GM19025 (cell line): ENCODE measurements at regions not wholly inside any gene's neighbourhood (a gene's known extent, or its start where the extent isn't known, plus 50 kb on each side); places are given as distances from the start of the nearest gene placed in this dataset.
"Not testable (repeated sequence)": the region's sequence is repeated elsewhere in the genome, so short reads cannot be mapped to it uniquely, and the experiment has no call there.

ENCODE experiments used
- ATAC-seq: cut with Tn5 transposase; IDR thresholded peaks from one replicate; pipeline ENCODE4 v1.9.1; 2021; ENCODE audit warnings: mild to moderate bottlenecking, low read depth, moderate library complexity; ENCODE audit not compliant: unreplicated experiment

DNA sequence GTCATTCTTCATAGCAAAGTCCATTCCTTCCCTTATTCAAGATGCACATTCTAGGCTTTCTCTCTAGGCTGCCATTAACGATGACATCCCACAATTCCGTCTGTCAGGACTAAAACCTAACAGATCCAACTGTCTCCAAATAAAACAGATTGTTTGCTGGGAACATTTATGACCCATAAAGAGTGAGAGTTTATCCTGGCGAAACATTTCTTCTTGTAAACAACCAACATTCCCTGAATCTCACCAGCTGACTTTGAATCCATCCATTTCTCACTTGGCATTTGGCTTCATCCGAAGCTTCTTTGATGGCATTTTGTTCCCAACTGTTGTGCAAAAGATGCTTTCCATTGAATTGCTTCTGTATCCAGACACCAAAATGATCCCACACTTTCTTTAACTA, 93.1 kb downstream of the OLIG3 start:
- no peak for ATAC-seq

DNA sequence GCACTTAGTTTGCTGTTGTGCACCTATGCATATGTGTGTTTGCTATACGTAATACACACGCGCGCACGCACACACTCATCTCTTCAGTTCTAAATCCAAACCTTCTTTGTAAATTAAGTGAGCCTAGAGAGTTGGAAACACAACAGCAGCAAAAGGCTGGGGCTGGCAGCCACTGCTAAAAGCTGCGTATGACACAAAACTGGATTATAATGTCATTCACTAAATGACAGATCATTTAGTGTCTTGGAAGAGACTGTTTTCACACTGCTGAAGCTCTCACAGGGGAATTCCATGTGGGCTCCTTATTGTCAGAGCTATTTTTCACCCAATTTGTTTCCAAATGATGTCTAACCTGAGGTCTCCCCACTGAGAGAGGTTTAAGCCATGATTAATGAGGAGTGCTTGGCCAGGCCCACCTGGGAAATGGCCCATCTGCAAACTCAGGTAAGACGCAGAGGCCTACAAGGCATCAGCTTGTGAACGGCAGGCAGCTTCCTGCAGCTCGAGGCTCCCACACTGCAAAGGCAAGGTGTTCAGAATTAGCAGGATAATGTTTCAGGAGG, 94.2 kb downstream of the OLIG3 start:
- no peak for ATAC-seq

DNA sequence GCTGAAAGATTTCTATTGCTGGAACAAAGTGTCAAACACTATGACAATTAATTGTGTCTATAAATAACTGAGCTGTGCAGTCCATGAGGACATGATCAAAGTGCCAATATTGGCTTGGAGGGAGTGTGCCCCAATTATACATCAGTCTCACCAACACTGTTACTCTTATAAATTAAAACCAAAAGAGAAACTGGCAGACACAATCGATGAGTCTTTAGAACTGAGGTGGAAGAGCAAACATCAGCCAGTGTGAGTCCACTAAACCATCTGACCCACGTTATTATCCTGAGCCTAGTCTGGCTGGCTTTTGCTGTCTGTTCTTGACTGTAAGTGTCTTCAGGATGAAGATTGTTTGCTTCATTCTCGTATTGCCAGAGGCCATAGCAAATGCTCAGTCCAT, 98.9 kb downstream of the OLIG3 start:
- no peak for ATAC-seq

DNA sequence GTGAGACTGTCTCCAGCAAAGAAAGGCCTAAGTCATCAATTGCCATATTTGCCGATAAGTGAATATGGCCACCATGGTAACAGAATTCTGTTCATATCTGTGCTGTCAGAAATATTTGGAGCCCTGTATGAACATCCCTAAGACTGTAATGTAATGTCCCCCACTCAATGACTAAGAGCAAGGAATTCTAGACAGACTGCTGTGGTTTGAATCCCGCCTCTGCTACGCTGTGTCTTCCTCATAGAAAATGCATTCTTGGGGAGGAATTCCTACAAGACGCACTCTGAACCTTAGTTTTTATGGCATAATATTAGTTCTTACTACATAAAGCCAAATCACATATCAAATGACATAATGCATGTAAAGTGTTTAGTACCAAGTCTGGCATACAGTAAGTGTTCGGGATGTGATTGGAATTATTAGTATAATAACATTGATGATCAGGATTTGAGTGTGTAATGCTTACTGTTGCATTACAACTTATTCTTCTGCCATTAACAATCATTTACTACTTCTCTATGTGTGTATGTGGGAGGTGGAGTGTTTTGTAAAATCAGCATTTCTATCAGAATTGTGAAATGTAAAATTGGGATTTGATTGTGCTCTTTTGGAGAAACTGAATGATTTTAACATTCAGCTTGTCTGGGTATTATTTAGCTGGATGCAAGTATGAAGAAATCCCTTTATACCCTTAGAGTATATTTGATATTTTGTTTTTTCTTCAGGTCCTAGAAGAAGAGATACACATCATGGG, 103.0 kb downstream of the OLIG3 start:
- ATAC-seq: no peak

DNA sequence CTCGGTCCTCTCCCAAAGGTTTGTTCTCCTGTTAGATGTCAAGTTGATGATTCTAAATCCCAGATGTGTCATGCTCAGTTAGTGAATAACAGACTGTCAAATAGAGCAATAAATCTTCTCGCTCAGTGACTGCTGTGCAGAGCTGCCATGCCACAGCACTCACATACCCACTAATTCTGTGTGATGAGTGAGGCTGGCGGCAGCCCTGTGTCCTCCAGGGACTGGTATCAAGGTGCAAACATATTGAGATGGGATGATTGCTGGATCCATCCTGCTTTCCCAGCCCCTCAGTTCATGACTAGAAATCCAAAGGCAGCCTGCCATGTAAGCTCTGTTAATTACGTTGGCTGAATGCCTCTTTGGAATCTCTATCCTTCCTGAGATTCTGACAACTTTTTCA, 103.9 kb downstream of the OLIG3 start:
- ATAC-seq: no peak

DNA sequence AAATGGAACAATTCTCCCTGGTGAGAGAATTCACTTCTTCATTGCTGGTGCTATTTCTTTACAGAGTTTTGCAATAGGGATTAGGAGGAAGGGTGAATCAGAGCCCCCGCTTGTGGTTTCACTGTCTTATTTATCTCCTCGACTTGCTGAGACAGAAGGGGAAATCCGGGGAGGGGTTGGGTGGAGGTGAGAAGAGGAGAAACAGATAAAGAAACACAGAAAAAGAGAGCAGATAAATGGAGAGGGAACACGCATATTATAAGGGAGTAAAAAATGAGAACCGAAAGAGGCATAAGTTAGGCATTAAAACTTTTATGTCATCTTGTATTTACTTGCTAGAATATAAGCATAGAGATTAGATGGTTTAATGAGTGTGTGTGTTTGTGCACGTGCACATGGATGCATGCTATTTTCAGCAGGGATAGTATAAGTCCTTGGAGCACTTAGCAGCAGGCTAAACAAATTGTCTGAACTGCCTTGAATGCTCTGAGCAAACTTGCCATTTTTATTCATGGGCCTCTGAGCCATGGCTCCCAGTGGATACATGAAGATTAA, 105.0 kb downstream of the OLIG3 start:
- peak; percentile 83 for ATAC-seq

DNA sequence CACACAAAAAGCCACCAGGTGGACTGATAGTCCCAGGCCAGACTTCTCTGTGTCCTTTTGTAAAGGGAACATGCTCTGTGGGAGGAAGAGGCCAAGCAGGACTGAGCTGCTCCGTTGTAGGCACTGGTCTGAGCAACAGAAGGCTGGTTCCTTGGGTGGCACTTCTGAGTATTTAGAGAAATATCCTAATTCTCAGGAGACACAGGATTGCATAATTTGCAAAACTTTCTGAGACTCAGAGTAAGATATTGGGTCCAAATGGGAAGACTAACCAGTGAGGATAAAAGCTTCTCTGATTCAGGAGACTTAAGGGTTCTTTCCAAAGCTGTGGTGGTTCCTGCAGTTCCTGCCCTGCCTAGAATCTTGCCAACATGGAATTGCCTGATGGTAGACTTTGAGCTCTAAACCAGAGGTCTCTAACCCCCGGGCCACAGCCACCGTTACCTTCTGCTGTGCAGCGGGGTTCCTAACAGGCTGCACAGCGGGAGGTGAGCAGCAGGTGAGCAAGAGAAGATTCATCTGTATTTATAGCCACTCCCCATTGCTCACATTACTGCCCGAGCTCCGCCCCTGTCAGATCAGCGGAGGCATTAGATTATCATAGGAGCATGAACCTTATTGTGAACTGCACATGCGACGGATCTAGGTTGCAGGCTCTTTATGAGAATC, 107.0 kb downstream of the OLIG3 start:
- ATAC-seq: no peak

DNA sequence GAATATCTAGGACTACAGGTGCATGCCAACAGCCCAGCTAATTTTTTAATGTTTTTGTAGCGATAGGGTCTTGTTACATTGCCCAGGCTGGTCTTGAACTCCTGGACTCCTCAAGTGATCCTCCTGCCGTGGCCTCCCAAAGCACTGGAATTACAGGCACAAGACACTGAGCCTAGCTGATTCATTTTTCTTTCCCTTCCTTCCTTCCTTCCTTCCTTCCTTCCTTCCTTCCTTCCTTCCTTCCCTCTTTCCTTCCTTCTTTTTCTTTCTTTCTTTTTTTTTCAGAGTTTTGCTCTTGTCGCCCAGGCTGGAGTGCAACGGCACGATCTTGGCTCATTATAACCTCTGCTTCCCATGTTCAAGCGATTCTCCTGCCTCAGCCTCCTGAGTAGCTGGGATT, 110.9 kb downstream of the OLIG3 start:
- ATAC-seq: not testable (repeated sequence)

DNA sequence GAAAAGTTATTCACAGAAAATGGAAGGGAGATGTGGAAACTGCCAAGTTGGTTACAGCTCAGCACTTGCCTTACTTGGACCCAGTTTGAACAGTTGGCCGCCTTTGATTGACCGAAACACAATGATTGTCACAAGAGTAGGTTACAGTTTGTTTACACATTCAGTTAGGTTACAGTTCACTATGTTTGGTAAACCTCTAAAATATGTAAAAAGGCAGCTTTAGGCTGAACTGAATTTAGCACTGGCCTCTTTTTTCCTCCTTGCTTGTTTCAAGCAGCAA, 116.2 kb downstream of the OLIG3 start:
- ATAC-seq: no peak

DNA sequence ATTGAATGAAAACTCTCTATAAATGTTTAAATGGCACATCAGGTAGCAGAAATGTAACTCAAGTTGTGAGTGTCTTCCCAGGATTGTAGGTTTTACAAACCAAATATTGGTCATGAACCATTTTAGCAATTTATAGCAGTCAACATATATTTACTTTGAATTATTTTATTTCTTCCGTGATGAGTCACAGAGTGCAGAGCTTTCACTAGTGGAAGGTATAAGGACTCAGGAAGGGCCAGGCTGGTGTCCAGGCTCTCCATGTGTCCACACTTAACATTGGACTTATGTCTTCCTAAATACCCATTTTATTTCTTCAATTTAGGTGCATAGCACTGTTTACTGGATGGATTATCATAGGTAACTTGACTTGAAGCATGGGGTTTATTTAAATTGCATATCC, 120.9 kb downstream of the OLIG3 start:
- no peak for ATAC-seq

DNA sequence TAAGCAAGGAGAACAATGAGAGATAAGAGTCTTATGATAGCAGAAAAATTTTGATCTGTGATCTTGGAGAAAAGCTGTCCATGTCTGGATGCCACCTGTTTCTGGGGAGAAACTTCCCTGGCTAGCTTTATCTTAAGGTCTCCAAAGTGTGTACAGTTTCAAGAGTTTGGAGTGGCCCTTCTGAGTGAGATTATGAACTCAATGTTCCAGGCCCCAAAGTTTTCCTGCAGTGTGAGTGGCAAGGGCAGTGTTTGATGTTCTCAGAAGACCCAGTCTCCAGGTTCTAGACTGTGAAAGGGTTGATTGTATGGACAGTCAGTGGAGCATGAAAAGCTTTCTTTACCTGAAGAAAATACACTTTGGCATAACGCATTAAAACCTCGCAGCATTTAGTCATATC, 121.7 kb downstream of the OLIG3 start:
- no peak for ATAC-seq

DNA sequence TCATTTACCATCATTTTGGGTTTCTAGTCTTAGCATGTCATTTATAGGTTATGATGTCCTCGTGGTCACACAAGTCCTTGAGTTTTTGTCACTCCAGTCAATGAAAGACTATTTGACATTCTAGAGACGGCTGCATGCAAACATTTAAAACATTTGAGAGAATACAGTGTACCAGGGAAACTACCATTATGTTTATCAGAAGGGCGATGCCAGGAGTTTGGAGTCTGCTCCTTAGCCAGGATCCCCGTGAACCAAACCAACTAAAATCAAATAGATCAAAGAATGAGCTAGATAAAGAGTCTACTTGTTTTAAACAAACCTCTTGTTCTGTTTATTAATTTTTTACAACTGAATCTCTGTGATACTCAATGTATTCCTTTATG, 122.6 kb downstream of the OLIG3 start:
- no peak for ATAC-seq

DNA sequence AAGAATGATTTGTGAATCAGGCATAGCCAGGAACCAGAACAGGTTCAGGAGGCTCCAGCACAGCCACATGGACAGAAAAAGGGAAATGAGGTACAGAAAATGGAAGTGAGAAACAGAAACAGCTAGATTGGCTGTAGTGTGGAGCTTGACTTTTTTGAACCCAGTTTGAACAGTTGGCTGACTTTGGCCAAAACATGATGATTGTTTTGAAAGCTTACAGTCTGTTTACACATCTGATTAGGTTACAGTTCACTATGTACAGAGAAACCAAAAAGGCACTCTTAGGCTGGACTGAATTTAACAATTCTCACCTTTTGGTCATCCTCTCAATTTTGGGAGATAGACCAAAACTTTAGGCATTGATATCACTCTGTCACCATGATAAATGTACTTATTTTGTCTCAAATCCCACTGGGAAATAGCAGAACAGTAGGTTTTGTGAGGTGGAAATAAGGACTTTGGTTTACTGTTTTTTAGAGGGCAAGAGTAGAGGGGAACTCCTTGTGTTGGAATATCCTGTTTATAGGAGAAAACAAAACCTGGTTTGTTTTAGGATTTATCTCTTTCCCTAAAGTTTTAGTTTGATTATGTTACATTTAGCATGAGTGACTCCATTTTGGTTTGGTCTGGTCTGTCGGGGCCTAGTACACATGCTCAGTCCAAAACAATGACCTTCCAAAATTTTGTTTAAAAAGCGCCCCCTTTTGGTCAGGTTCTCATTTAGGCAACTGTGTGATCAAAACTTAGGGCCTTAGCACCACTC, 123.1 kb downstream of the OLIG3 start:
- no peak for ATAC-seq

DNA sequence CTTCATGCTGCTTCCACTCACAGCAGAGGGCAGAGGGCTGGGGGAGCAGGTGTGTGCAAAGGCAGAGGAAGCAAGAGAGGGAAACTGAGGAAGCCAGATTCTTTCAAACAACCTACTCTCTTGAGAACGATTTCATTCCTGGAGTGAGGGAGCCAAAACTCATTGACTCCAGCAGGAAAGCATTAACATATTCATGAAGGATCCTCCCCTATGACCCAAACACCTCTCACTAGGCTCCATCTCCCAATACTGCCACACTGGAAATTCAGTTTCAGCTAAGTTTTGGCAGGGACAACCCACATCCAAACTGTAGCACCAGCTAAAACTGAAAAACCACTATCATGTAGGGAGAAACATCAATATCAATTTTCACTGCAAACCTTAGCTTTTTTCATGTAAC, 125.1 kb downstream of the OLIG3 start:
- no peak for ATAC-seq

DNA sequence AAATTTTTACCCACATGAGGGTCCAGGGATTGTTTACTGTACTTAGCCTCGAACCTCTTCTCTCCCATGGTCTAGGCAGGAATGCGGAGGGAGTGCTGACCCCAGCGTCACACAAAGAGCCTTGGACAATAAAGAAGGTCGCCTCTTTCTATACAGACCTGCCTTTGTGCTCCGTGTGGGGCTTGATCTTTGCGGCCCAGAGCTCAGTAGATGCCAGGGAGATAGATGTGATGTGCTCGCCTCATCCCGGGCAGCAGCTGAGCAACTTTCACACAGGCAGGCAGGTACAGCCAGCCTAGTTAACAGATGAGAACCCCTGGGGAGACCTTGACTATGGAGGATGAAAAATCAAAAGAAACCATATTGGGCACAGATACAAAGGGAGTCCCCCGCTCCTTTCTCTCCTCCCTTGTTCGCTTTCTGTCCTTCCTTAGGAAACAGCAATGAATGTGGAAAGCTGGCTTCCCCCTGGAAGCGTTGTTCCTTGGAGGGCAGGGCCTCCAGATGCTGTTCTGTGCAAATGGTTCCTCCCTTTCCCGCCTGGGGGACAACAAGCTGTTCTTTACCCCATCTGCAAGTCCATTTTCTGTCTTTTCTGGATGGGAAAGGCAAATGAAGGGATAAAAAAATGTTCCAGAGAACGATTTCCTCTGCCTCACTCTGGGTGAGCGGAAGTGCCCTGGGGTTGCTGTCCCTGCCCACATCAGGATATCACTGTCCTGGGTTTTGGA, 128.3 kb downstream of the OLIG3 start:
- no peak for ATAC-seq

DNA sequence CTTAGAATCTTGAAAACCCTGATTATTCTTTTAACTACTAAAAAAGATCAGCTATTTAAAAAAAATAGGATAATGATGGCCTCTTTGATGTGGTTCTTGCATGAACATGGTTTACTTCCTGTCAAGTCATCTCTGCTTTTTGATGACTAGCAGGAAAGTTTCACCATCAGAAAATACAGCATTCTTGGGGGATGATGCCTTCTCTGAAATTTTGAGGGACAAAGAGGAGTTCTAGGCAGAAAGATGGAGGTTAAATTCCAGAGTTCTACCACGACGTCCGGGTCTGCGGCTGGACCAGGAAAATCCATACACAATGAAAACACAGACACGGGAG, 130.4 kb downstream of the OLIG3 start:
- ATAC-seq: no peak

DNA sequence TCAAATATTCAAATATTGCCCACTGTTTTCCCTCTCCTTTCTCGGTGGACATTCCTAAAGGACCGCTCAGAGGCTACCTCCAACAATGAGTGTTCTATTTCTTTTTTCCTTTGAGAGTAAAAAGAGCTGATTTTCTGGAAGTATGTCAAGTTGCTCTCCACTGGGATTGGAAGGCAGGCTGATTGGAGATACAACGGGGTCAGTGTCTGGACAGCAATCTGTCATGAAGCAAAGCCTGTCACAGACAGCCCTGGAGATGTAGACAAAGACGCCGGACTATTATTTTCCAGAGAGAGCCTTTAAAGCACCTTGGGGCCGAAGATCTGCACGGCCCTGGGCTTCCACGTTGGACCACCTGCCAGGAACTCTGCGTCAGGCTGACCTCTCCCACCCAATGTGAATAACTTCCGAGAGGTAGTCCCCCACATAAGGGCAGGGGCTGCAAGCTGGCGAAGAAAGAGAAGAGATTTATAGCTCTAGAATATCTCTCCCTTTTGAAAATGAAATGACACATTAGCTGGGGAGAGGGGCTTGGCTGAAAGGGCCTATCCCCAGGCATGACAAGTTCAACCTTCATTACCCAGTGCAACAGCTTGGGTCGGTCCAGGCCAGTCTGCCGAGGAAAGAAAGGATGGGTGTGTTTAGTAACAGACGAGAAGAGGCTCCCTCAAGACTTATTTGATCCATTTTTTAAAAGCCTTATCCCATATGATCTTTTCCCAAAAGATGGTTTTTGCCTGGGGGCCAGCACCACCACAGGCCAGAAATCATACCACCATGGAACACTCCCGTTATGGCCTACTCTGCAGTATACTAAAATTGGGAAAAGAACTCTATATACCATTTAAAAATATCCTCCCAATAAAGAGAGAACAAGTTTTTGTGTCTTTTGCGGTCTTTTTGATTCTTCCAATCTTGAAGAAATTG, 131.1 kb downstream of the OLIG3 start:
- ATAC-seq: no peak

DNA sequence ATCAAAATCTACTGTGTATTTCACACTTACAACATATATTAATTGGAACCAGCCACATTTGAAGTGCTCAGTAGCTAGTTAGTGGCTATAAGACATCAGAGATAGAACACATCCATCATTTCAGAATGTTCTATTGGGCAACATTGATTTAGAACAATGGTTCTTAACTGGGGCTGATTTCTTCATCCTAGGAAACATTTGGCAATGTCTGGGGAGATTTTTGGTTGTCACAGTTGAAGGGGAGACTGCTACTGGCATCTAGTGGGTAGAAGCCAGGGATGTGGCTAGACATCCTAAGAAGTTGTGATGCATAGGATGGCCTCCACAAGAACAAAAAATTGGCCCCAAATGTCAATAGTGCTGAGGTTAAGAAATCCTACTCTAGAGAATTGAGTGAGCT, 132.5 kb downstream of the OLIG3 start:
- no peak for ATAC-seq

DNA sequence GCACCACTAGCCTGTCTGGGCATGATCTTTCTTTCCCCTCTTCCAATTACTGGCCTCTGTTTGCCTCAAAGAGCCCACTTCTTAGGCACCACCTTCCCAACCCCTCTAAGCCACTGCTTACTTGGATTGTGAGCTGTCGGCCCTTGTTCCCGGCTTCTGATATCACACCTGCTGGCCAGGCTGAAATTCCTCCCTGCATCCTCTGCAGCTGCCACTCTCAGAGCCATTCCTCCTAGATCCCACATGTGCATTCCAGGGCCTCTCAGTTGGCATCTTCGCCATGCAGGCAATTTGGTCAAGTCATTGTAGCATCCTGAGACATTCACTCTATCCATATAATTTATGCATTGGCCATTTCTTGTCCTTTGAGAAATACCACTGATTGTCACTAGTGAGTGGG, 135.9 kb downstream of the OLIG3 start:
- ATAC-seq: no peak

DNA sequence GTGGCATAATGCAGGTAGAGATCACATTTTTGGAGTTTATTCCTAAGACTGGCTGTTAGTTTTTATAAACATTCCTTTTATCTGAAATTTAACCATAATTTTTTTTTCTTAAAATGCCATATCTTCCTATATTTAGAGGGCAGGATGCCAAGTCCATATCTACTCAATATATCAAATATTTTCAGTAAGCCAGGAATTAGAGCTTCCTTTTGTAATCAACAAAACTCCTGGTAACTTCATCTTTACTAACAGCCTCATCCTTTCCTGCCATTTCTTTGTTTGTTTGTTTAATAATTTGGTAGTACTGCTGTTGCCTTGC, 136.3 kb downstream of the OLIG3 start:
- ATAC-seq: no peak
